H9 (cell line): ENCODE measurements at regions not wholly inside any gene's neighbourhood (a gene's known extent, or its start where the extent isn't known, plus 50 kb on each side); places are given as distances from the start of the nearest gene placed in this dataset.

Experiments
- DNase-seq: peaks from one replicate; pipeline ENCODE4 v3.0.0-alpha.2; 2017
- H2AFZ ChIP-seq: one replicate; pipeline ENCODE4 v1.6.1; 2013; ENCODE audit warnings: mild to moderate bottlenecking, low read length, control low read depth, moderate library complexity
- H2AK5ac ChIP-seq: 2 replicates; pipeline ENCODE4 v1.6.1; 2013; ENCODE audit warnings: low read length, control low read depth, mixed read lengths; ENCODE audit not compliant: insufficient read length
- H2BK120ac ChIP-seq: one replicate; pipeline ENCODE4 v1.6.1; 2013; ENCODE audit warnings: low read depth, mild to moderate bottlenecking, low read length, control low read depth, inconsistent platforms; ENCODE audit not compliant: poor library complexity, severe bottlenecking
- H2BK12ac ChIP-seq: 2 replicates; pipeline ENCODE4 v1.6.1; 2013; ENCODE audit warnings: low read length, control low read depth, mixed read lengths, low read depth; ENCODE audit not compliant: insufficient read length
- H2BK15ac ChIP-seq: 2 replicates; pipeline ENCODE4 v1.6.1; 2013; ENCODE audit warnings: low read depth, low read length, control low read depth
- H2BK20ac ChIP-seq: one replicate; pipeline ENCODE4 v1.6.1; 2013; ENCODE audit warnings: low read depth, mild to moderate bottlenecking, low read length, control low read depth, inconsistent platforms; ENCODE audit not compliant: poor library complexity, severe bottlenecking
- H2BK5ac ChIP-seq: 2 replicates; pipeline ENCODE4 v1.6.1; 2013; ENCODE audit warnings: low read length, control low read depth, mixed read lengths; ENCODE audit not compliant: insufficient read length
- H3K14ac ChIP-seq: 2 replicates; pipeline ENCODE4 v1.6.1; 2013; ENCODE audit warnings: low read length, control low read depth; ENCODE audit not compliant: insufficient read depth
- H3K18ac ChIP-seq: 2 replicates; pipeline ENCODE4 v1.6.1; 2013; ENCODE audit warnings: low read depth, mild to moderate bottlenecking, mixed read lengths, low read length, control low read depth; ENCODE audit not compliant: insufficient read length
- H3K23ac ChIP-seq: 2 replicates; pipeline ENCODE4 v1.6.1; 2013; ENCODE audit warnings: low read length, control low read depth, mixed read lengths, low read depth; ENCODE audit not compliant: insufficient read length
- H3K23me2 ChIP-seq: 2 replicates; pipeline ENCODE4 v1.6.1; 2013; ENCODE audit warnings: low read depth, mild to moderate bottlenecking, mixed read lengths, low read length, control low read depth; ENCODE audit not compliant: insufficient read length, poor library complexity, severe bottlenecking
- H3K27ac ChIP-seq: 2 replicates; pipeline ENCODE4 v1.5.1; 2013; ENCODE audit warnings: low read length, control low read depth, mixed read lengths, low read depth; ENCODE audit not compliant: insufficient read length
- H3K27me3 ChIP-seq: 2 replicates; pipeline ENCODE4 v1.6.1; 2013; ENCODE audit warnings: low read length, control low read depth, inconsistent platforms; ENCODE audit not compliant: insufficient read depth
- H3K4ac ChIP-seq: 2 replicates; pipeline ENCODE4 v1.6.1; 2013; ENCODE audit warnings: low read depth, mild to moderate bottlenecking, control low read depth, inconsistent platforms, low read length, moderate library complexity
- H3K4me1 ChIP-seq: 2 replicates; pipeline ENCODE4 v1.6.1; 2013; ENCODE audit warnings: low read length, control low read depth, inconsistent platforms; ENCODE audit not compliant: insufficient read depth
- H3K4me2 ChIP-seq: 2 replicates; pipeline ENCODE4 v1.6.1; 2013; ENCODE audit warnings: low read length, control low read depth, mixed read lengths; ENCODE audit not compliant: insufficient read length, insufficient read depth
- H3K56ac ChIP-seq: 2 replicates; pipeline ENCODE4 v1.6.1; 2013; ENCODE audit warnings: low read depth, mild to moderate bottlenecking, mixed read lengths, low read length, control low read depth; ENCODE audit not compliant: insufficient read length
- H3K79me1 ChIP-seq: 2 replicates; pipeline ENCODE4 v1.6.1; 2013; ENCODE audit warnings: low read depth, mild to moderate bottlenecking, moderate library complexity, low read length, control low read depth, inconsistent platforms; ENCODE audit not compliant: insufficient read depth, poor library complexity, severe bottlenecking
- H3K79me2 ChIP-seq: 2 replicates; pipeline ENCODE4 v1.6.1; 2013; ENCODE audit warnings: low read length, control low read depth, inconsistent platforms; ENCODE audit not compliant: insufficient read depth
- H3K9ac ChIP-seq: 2 replicates; pipeline ENCODE4 v1.6.1; 2013; ENCODE audit warnings: low read length, control low read depth, mixed read lengths; ENCODE audit not compliant: insufficient read length; ENCODE audit errors: extremely low read depth
- H3K9me3 ChIP-seq: one replicate; pipeline ENCODE4 v1.6.1; 2013; ENCODE audit warnings: low read depth, low read length, inconsistent platforms; ENCODE audit not compliant: control insufficient read depth
- H3T11ph ChIP-seq: one replicate; pipeline ENCODE4 v1.6.1; 2013; ENCODE audit warnings: mild to moderate bottlenecking, low read length, control low read depth, inconsistent platforms
- H4K20me1 ChIP-seq: one replicate; pipeline ENCODE4 v1.6.1; 2013; ENCODE audit not compliant: control insufficient read depth, insufficient read length, insufficient read depth
- H4K5ac ChIP-seq: 2 replicates; pipeline ENCODE4 v1.6.1; 2013; ENCODE audit warnings: low read depth, mild to moderate bottlenecking, mixed read lengths, low read length, control low read depth; ENCODE audit not compliant: insufficient read length
- H4K8ac ChIP-seq: replicated peaks from 2 replicates; pipeline ENCODE4 v1.6.1; 2013; ENCODE audit warnings: low read length, control low read depth, mixed read lengths, low read depth; ENCODE audit not compliant: insufficient read length
- H4K91ac ChIP-seq: 2 replicates; pipeline ENCODE4 v1.6.1; 2013; ENCODE audit warnings: low read depth, mild to moderate bottlenecking, moderate library complexity, mixed read lengths, low read length, control low read depth; ENCODE audit not compliant: insufficient read length
- H3K27ac Mint-ChIP-seq, 3 experiments: 2 replicates in 2 of 3; 3 replicates in 1 of 3; pipeline ENCODE4 v1.8.0; 2020 to 2021; ENCODE audit warnings: mixed read lengths in 3 of 3, mild to moderate bottlenecking in 1 of 3, moderate library complexity in 1 of 3
- H3K27me3 Mint-ChIP-seq: 2 replicates; pipeline ENCODE4 v1.8.0; 2021; ENCODE audit warnings: low read depth, mild to moderate bottlenecking, moderate library complexity, mixed read lengths
- H3K36me3 Mint-ChIP-seq, 3 experiments: 2 replicates in 2 of 3; 3 replicates in 1 of 3; pipeline ENCODE4 v1.8.0; 2020 to 2021; ENCODE audit warnings: low read depth in 3 of 3, mixed read lengths in 3 of 3; ENCODE audit not compliant: insufficient read depth in 1 of 3
- H3K4me1 Mint-ChIP-seq, 2 experiments: 2 replicates each; pipeline ENCODE4 v1.8.0; 2020; ENCODE audit warnings: mixed read lengths in 2 of 2
- H3K4me3 Mint-ChIP-seq, 2 experiments: 2 replicates in 1 of 2; 3 replicates in 1 of 2; pipeline ENCODE4 v1.8.0; 2020 to 2021; ENCODE audit warnings: mild to moderate bottlenecking in 2 of 2, mixed read lengths in 2 of 2, moderate library complexity in 1 of 2
- H3K9me3 Mint-ChIP-seq, 2 experiments: 2 replicates in 1 of 2; 3 replicates in 1 of 2; pipeline ENCODE4 v1.8.0; 2020; ENCODE audit warnings: mild to moderate bottlenecking in 2 of 2, mixed read lengths in 2 of 2, moderate library complexity in 1 of 2
- CTCF ChIP-seq: fragments of 200-600 bp; sonication (generic); conservative IDR thresholded peaks from 3 replicates; pipeline ENCODE4 v1.8.0; 2021; ENCODE audit warnings: antibody characterized with exemption, mild to moderate bottlenecking
- WGBS: extraction: QIAGEN DNeasy Blood & Tissue Kit; methylation state at CpG from one replicate; pipeline ENCODE4 v1.1.7; 2013; ENCODE audit warnings: missing lambda C conversion rate, low lambda C conversion rate, mixed read lengths; ENCODE audit not compliant: insufficient read length; ENCODE audit errors: extremely low coverage; 5-methylcytosine and 5-hydroxymethylcytosine counted together

DNA sequence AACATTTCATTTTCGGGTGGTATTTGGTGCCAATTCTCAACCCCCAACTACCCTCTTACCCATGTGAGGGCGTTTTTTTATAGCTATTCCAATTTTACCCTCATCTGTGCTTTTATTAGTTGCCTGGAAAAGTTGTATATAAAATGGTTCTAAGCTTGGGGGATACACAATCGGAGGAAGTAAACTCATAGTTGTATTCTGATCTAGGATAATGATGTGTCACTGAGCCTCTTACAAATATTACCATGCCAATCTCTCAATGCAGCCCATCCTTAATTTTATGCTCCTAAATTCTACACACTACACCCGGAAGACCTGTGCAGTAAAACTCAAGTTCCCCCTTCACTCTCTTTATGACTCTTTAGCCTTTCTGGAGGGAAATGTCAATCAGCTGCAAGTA lies 1206.5 kb upstream of the FLRT2 start:
- no peaks in the 10 kb centered on the region for H3K79me1 ChIP-seq
- Mint-ChIP-seq H3K27ac (no peak overlapping the region), H3K9me3 (no peaks in the 10 kb centered on the region; a peak in 1 of 5 replicates), H3K27me3 (no peaks in the 10 kb centered on the region), H3K4me3 (no peak overlapping the region), H3K4me1 (peaks cover 0 to 2% of the 10 kb centered on the region in 2 experiments; a peak in 2 of 4 replicates), H3K36me3 (no peaks in the 10 kb centered on the region)
- H3K9me3 ChIP-seq, result no peaks in the 10 kb centered on the region
- H4K8ac ChIP-seq, result no peak overlapping the region
- H2BK20ac ChIP-seq, result no peak overlapping the region
- H4K20me1 ChIP-seq, result no peaks in the 10 kb centered on the region
- H2BK5ac ChIP-seq, result no peak overlapping the region
- no peak overlapping the region for H3K18ac ChIP-seq
- H3K23me2 ChIP-seq, result no peaks in the 10 kb centered on the region
- H3K14ac ChIP-seq, result no peak overlapping the region
- H3T11ph ChIP-seq, result no peak overlapping the region
- H2BK12ac ChIP-seq, result no peak overlapping the region
- no peaks in the 10 kb centered on the region for H3K79me2 ChIP-seq
- no peak overlapping the region for H2AK5ac ChIP-seq
- H2BK120ac ChIP-seq, result no peak overlapping the region
- H3K23ac ChIP-seq, result no peak overlapping the region
- H3K4me1 ChIP-seq, result no peaks in the 10 kb centered on the region
- no peak overlapping the region for H3K4me2 ChIP-seq
- H3K27me3 ChIP-seq, result no peaks in the 10 kb centered on the region
- H3K9ac ChIP-seq, result no peak overlapping the region
- H2AFZ ChIP-seq, result no peak overlapping the region
- no peak overlapping the region for H3K56ac ChIP-seq
- no peak overlapping the region for H4K91ac ChIP-seq
- no peak for TF ChIP-seq CTCF
- no peak overlapping the region for H3K27ac ChIP-seq
- no CpG with 5 or more reads among the region's 4 CpGs for WGBS
- no peak overlapping the region for H2BK15ac ChIP-seq
- no peak overlapping the region for H3K4ac ChIP-seq
- no peak overlapping the region for H4K5ac ChIP-seq
- no peak for DNase-seq
